OCI-LY1 (cell line): ENCODE measurements at regions not wholly inside any gene's neighbourhood (a gene's known extent, or its start where the extent isn't known, plus 50 kb on each side); places are given as distances from the start of the nearest gene placed in this dataset.

Experiments
- H2AFZ ChIP-seq: fragments of 200-600 bp; sonication (generic), shearing (Covaris generic); 2 replicates; pipeline ENCODE4 v1.6.0; 2014; ENCODE audit warnings: antibody characterized with exemption, mild to moderate bottlenecking, low read length
- H3F3A ChIP-seq: fragments of 200-600 bp; sonication (generic), shearing (Covaris generic); 2 replicates; pipeline ENCODE4 v1.6.0; 2014; ENCODE audit warnings: mild to moderate bottlenecking, antibody characterized with exemption, low read length, moderate library complexity; ENCODE audit not compliant: insufficient read depth
- H3K27ac ChIP-seq: fragments of 200-600 bp; sonication (generic); 2 replicates; pipeline ENCODE4 v1.5.1; 2014; ENCODE audit warnings: low read length, mixed run types, mild to moderate bottlenecking, low read depth; ENCODE audit not compliant: poor library complexity, severe bottlenecking
- H3K27me3 ChIP-seq: fragments of 200-600 bp; sonication (generic); 2 replicates; pipeline ENCODE4 v1.6.0; 2014; ENCODE audit warnings: antibody characterized with exemption, mild to moderate bottlenecking, low read length, moderate library complexity; ENCODE audit not compliant: insufficient read depth
- H3K36me3 ChIP-seq: fragments of 200-600 bp; sonication (generic); 2 replicates; pipeline ENCODE4 v1.6.1; 2014; ENCODE audit warnings: mild to moderate bottlenecking, antibody characterized with exemption, low read length, moderate library complexity, mixed read lengths; ENCODE audit not compliant: insufficient read depth
- H3K4me1 ChIP-seq: fragments of 200-600 bp; sonication (generic); 2 replicates; pipeline ENCODE4 v1.5.1; 2014; ENCODE audit warnings: mild to moderate bottlenecking, low read length, moderate library complexity; ENCODE audit not compliant: insufficient read depth, severe bottlenecking
- H3K4me2 ChIP-seq: fragments of 200-600 bp; sonication (generic), shearing (Covaris generic); 2 replicates; pipeline ENCODE4 v1.6.1; 2014; ENCODE audit warnings: low read length
- H3K4me3 ChIP-seq: fragments of 200-600 bp; sonication (generic); 2 replicates; pipeline ENCODE4 v1.5.1; 2014; ENCODE audit warnings: low read length, low read depth, mild to moderate bottlenecking, mixed read lengths; ENCODE audit not compliant: poor library complexity, severe bottlenecking
- H3K79me2 ChIP-seq: fragments of 200-600 bp; shearing (Covaris generic); 2 replicates; pipeline ENCODE4 v1.6.1; 2016; ENCODE audit warnings: mixed run types, low read length, mixed read lengths; ENCODE audit not compliant: insufficient read depth
- H3K9ac ChIP-seq: fragments of 200-600 bp; sonication (generic), shearing (Covaris generic); 2 replicates; pipeline ENCODE4 v1.6.1; 2014; ENCODE audit warnings: mild to moderate bottlenecking, low read length, mixed read lengths
- H3K9me2 ChIP-seq: fragments of 200-600 bp; sonication (generic), shearing (Covaris generic); 2 replicates; pipeline ENCODE4 v1.6.1; 2014; ENCODE audit warnings: low read depth, mild to moderate bottlenecking, low read length, mixed read lengths
- H3K9me3 ChIP-seq: fragments of 200-600 bp; shearing (Covaris generic); 2 replicates; pipeline ENCODE4 v1.6.1; 2014; ENCODE audit warnings: low read length, mixed read lengths
- H4K20me1 ChIP-seq: fragments of 200-600 bp; sonication (generic), shearing (Covaris generic); 2 replicates; pipeline ENCODE4 v1.6.0; 2016; ENCODE audit warnings: mild to moderate bottlenecking, low read length; ENCODE audit not compliant: insufficient read depth
- EZH2 ChIP-seq: fragments of 200-600 bp; sonication (generic), shearing (Covaris generic); IDR thresholded peaks from 2 replicates; pipeline ENCODE4 v1.8.0; 2017; ENCODE audit warnings: borderline replicate concordance, mixed run types, mild to moderate bottlenecking, antibody characterized with exemption, low read length, moderate library complexity, mixed read lengths
- TF ChIP-seq, protein P1 (sequence below): fragments of 200-600 bp; sonication (generic), shearing (Covaris generic); IDR thresholded peaks from 2 replicates; pipeline ENCODE4 v1.5.1; 2017; ENCODE audit warnings: mild to moderate bottlenecking, antibody characterized with exemption, low read length, moderate library complexity, mixed read lengths

GRCh38 chr6:1553562-1554083, 56.1 kb upstream of the FOXC1 start:
- Histone ChIP-seq H3K79me2 (no peaks in the 10 kb centered on the region), H3K9me3 (no peaks in the 10 kb centered on the region), H4K20me1 (no peaks in the 10 kb centered on the region), H3K9me2 (no peaks in the 10 kb centered on the region), H3K9ac (no peak overlapping the region), H2AFZ (no peak overlapping the region), H3K4me1 (no peaks in the 10 kb centered on the region), H3F3A (no peaks in the 10 kb centered on the region), H3K27ac (no peak overlapping the region), H3K4me3 (no peak overlapping the region), H3K36me3 (no peaks in the 10 kb centered on the region), H3K4me2 (no peak overlapping the region), H3K27me3 (no peaks in the 10 kb centered on the region)
- TF ChIP-seq EZH2: no peak
- TF ChIP-seq, protein P1, sequence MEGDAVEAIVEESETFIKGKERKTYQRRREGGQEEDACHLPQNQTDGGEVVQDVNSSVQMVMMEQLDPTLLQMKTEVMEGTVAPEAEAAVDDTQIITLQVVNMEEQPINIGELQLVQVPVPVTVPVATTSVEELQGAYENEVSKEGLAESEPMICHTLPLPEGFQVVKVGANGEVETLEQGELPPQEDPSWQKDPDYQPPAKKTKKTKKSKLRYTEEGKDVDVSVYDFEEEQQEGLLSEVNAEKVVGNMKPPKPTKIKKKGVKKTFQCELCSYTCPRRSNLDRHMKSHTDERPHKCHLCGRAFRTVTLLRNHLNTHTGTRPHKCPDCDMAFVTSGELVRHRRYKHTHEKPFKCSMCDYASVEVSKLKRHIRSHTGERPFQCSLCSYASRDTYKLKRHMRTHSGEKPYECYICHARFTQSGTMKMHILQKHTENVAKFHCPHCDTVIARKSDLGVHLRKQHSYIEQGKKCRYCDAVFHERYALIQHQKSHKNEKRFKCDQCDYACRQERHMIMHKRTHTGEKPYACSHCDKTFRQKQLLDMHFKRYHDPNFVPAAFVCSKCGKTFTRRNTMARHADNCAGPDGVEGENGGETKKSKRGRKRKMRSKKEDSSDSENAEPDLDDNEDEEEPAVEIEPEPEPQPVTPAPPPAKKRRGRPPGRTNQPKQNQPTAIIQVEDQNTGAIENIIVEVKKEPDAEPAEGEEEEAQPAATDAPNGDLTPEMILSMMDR: no peak

GRCh38 chr6:1554141-1554475, 55.6 kb upstream of the FOXC1 start:
- no peak overlapping the region for H3K4me2 ChIP-seq

GRCh38 chr6:1554476-1555310, 55.0 kb upstream of the FOXC1 start:
- no peaks in the 10 kb centered on the region for H3K9me3 ChIP-seq
- H3K9ac ChIP-seq: no peak overlapping the region
- no peaks in the 10 kb centered on the region for H3K27me3 ChIP-seq
- H4K20me1 ChIP-seq: no peaks in the 10 kb centered on the region
- no peak for TF ChIP-seq EZH2
- TF ChIP-seq, protein P1: peak; percentile 23; the same call in 1 of the 2 replicates
- H3K36me3 ChIP-seq: no peaks in the 10 kb centered on the region
- no peaks in the 10 kb centered on the region for H3K79me2 ChIP-seq
- no peak overlapping the region for H3K4me2 ChIP-seq
- H3K4me3 ChIP-seq: no peak overlapping the region
- H3K27ac ChIP-seq: no peak overlapping the region
- H2AFZ ChIP-seq: no peak overlapping the region
- no peaks in the 10 kb centered on the region for H3F3A ChIP-seq
- no peaks in the 10 kb centered on the region for H3K4me1 ChIP-seq
- no peaks in the 10 kb centered on the region for H3K9me2 ChIP-seq

More at GRCh38 chr6:1554141-1554475, 55.6 kb upstream of the FOXC1 start:
- Histone ChIP-seq H3K27ac (no peak overlapping the region), H3K9me3 (no peaks in the 10 kb centered on the region), H2AFZ (no peak overlapping the region), H3K36me3 (no peaks in the 10 kb centered on the region), H3K4me3 (no peak overlapping the region), H3K27me3 (no peaks in the 10 kb centered on the region), H3F3A (no peaks in the 10 kb centered on the region), H3K4me1 (no peaks in the 10 kb centered on the region), H4K20me1 (no peaks in the 10 kb centered on the region), H3K79me2 (no peaks in the 10 kb centered on the region), H3K9ac (no peak overlapping the region), H3K9me2 (no peaks in the 10 kb centered on the region)
- no peak for TF ChIP-seq EZH2
- TF ChIP-seq, protein P1: no peak
